Hepatic stellate cell (primary cell): ENCODE measurements at regions not wholly inside any gene's neighbourhood (a gene's known extent, or its start where the extent isn't known, plus 50 kb on each side); places are given as distances from the start of the nearest gene placed in this dataset.

Experiments used
- DNase-seq: peaks from one replicate; pipeline ENCODE4 v3.0.0; 2011; ENCODE audit warnings: low spot score

GRCh38 chr1:80893115-80893514 lies 907.6 kb upstream of the ADGRL2 start:
- DNase-seq: no peak

GRCh38 chr1:80892539-80892938 lies 908.2 kb upstream of the ADGRL2 start:
- DNase-seq: no peak

- DNase-seq: no peak
Measured at GRCh38 chr1:80891871-80892270, 908.9 kb upstream of the ADGRL2 start.

GRCh38 chr1:80882553-80882952 lies 918.2 kb upstream of the ADGRL2 start:
- peak; percentile 4 for DNase-seq

- DNase-seq: no peak
Measured at GRCh38 chr1:80878343-80878742, 922.4 kb upstream of the ADGRL2 start.

DNA sequence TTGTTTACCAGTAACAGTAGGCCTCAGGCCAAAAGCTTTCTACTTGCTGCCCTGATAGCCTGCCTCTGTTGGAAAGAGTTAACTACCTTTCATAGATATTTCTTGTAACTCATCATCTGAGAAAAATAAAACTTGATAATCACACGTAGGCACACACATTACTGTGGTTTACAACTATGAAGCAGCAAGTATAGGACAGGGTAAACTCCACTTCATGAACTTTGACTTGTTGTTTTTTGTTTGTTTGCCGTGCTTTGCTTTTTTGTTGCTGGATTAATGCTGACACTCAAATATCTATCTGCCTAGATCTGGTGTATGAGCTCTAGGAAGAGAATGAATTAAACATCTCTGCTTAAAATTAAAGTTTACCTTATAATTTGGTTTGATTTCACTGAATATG lies 924.7 kb upstream of the ADGRL2 start:
- no peak for DNase-seq

- DNase-seq: no peak
Measured at GRCh38 chr1:80869299-80869698, 931.4 kb upstream of the ADGRL2 start.

GRCh38 chr1:80847904-80848303 lies 952.8 kb upstream of the ADGRL2 start:
- no peak for DNase-seq

GRCh38 chr1:80846966-80847365 lies 953.8 kb upstream of the ADGRL2 start:
- DNase-seq: no peak

DNA sequence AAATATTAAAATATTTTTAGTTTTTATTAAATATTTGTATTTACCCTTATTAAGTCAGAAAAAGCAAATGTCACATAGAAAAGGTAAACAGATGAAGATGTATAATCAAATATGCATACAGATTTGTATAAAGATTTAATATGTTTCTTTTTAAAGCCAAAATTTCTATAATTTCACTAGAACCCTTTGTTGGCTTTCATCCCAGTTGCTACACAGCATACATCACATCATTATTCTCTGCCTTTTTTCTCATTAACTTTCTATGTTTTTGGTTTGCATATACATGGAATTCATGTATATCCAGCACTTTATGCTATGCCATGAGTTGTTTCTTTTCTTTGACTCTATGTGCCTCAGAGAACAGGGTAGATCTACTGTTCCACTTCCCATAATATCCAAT lies 957.9 kb upstream of the ADGRL2 start:
- no peak for DNase-seq

GRCh38 chr1:80841261-80841660 lies 959.5 kb upstream of the ADGRL2 start:
- no peak for DNase-seq

DNA sequence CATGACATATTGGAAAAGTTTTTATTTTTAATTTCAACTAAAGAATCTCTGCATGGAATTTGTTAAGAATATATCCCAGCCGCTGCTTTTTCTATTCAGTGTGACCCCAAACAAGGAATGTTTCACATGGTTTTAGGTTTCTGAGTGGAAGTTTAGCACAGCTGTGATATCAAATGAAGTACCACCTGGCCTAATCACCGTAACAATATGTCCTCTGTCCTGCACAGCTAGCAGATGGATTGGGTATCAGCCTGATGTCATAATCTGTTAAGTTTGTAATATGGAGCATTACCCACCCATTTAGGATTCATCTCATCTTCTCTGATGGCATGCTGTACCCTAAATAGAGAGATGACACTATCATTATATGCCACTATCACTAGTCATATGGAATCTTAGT lies 963.7 kb upstream of the ADGRL2 start:
- DNase-seq: no peak

- DNase-seq: no peak
Measured at GRCh38 chr1:80836505-80836904, 964.2 kb upstream of the ADGRL2 start.

DNA sequence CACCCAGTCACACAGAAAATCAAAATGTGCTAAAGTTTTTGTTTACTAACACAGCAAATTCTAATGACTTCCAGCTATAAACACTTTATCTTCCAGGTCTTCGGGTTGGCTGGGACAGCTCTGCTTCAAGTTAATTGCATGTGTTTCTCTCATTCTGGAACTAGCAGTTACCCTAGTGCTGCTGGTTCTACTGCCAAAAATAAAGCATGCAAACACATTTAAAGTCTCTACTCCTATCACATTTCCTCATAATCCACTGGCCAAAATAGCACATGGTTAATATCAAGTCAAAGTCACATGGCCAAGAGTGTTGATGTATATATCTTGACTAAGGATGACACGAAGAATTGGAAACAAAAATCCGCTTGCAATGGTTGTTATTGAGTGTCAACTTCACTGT lies 973.1 kb upstream of the ADGRL2 start:
- no peak for DNase-seq

- DNase-seq: no peak
Measured at GRCh38 chr1:80825067-80825466, 975.7 kb upstream of the ADGRL2 start.

- no peak for DNase-seq
Measured at GRCh38 chr1:80818211-80818610, 982.5 kb upstream of the ADGRL2 start.

GRCh38 chr1:80807981-80808380 lies 992.8 kb upstream of the ADGRL2 start:
- DNase-seq: no peak

DNA sequence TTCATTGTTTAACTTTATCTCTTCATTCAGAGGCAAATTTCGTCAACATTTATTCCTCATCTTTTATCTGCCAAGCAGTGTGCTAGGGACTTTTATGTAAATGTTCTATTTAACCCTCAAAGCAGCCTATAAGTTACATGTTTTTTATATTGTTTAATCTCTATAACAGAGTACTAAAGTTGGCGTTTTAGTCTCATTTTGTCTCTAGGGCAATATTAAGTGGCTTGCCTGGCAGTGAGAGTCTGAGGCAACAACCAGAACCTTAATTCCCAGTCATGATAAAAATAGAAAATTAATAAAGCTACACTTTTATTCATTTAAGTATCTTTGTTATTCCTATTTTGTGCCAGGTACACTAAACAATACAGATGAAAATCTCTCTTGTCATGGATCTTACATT lies 994.3 kb upstream of the ADGRL2 start:
- DNase-seq: no peak

- no peak for DNase-seq
Measured at GRCh38 chr1:80801695-80802094, 999.0 kb upstream of the ADGRL2 start.

- no peak for DNase-seq
Measured at GRCh38 chr1:80799457-80799856, 1001.3 kb upstream of the ADGRL2 start.

DNA sequence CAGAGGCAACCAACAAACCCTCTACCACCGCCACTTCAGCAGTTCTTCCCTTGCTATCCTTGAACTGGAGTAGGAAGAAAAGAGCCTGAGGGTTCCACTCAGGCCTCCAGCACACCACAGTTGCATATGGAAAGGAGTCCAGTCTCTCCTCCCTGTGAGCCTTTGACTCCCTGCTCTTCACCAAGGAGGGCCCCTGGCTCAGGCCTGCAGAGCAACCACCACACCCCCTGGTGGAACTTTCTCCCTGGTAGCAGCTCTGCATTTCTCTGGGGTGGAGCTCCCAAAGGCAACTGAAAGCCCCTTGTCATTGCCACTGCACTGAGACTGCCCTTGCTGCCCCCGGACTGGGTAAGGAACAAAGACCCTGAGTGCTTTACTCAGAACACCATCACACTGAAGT lies 1021.5 kb upstream of the ADGRL2 start:
- DNase-seq: no peak

- DNase-seq: no peak
Measured at GRCh38 chr1:80778094-80778840, 1022.5 kb upstream of the ADGRL2 start.

DNA sequence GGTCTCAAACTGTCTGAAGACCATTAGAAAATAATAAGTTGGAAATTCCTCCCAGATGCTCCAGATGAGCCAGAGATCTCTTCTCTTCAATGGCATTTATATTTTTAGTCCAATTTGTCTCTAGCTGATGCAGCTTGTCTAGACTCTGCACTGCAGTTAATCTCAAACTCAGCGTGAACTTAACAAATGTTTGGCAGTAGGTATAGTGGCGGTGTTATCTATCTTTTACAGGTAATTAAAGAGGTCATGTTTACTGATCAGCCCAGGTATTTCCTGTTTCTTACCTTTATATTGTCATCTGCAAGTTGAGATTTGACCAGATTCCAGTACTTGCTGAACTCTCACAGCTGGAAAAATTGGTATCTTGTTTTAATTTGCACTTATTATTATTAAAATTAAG lies 1024.5 kb upstream of the ADGRL2 start:
- no peak for DNase-seq

GRCh38 chr1:80769208-80769750 lies 1031.5 kb upstream of the ADGRL2 start:
- no peak for DNase-seq
